ENCODE measurements at regions not wholly inside any gene's neighbourhood (a gene's known extent, or its start where the extent isn't known, plus 50 kb on each side); places are given as distances from the start of the nearest gene placed in this dataset.

DNA sequence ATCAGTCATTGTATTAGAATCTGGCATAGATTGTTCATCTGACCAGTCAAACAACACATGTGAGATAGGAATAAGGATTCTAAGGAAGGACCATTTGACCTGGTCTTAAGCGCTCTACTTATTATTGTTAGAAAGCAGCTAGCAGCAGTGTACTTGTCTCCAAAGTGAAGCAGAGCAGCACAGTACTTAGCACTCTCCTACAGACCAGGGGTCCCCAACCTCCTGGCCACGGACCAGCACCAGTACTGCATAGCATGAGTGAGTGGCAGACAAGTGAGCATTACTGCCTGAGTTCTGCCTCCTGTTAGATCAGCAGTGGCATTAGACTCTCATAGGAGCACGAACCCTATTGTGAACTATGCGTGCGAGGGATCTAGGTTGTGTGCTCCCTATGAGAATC lies 135.9 kb upstream of the SPRY1 start:
- no peak for TF ChIP-seq JUNB (IDR thresholded peaks at IDR 0.05)
- TF ChIP-seq, protein P1, sequence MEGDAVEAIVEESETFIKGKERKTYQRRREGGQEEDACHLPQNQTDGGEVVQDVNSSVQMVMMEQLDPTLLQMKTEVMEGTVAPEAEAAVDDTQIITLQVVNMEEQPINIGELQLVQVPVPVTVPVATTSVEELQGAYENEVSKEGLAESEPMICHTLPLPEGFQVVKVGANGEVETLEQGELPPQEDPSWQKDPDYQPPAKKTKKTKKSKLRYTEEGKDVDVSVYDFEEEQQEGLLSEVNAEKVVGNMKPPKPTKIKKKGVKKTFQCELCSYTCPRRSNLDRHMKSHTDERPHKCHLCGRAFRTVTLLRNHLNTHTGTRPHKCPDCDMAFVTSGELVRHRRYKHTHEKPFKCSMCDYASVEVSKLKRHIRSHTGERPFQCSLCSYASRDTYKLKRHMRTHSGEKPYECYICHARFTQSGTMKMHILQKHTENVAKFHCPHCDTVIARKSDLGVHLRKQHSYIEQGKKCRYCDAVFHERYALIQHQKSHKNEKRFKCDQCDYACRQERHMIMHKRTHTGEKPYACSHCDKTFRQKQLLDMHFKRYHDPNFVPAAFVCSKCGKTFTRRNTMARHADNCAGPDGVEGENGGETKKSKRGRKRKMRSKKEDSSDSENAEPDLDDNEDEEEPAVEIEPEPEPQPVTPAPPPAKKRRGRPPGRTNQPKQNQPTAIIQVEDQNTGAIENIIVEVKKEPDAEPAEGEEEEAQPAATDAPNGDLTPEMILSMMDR (IDR thresholded peaks at IDR 0.05), result no peak
- no peak for TF ChIP-seq RCOR1 (IDR thresholded peaks at IDR 0.05; ENCODE audit: low read depth, low read length)
- TF ChIP-seq HDAC2 (IDR thresholded peaks at IDR 0.05), result no peak
- TF ChIP-seq REST (IDR thresholded peaks at IDR 0.05), result no peak
- TF ChIP-seq KDM1A (IDR thresholded peaks at IDR 0.05; ENCODE audit: low read depth), result no peak
- no peak for TF ChIP-seq SMC3 (IDR thresholded peaks at IDR 0.05)
- no peak for TF ChIP-seq TP53 (CRISPR knock-in tag; IDR thresholded peaks at IDR 0.05)
- no peak for TF ChIP-seq JUN (IDR thresholded peaks at IDR 0.05)
